Calu3 (cell line): ENCODE measurements at regions not wholly inside any gene's neighbourhood (a gene's known extent, or its start where the extent isn't known, plus 50 kb on each side); places are given as distances from the start of the nearest gene placed in this dataset.

Experiments used
- BruUV-seq: library from RNA; stranded (reverse); fragments of 400-500 nt; replicated peaks from 2 replicates; lab custom pipeline; 2021; lab: Mats Ljungman, UMichigan
- CTCF ChIA-PET: fragments of 300-600 bp; sonication (Branson Sonifier 250); formaldehyde crosslinking; loops from one replicate; lab custom pipeline; 2022; ENCODE audit warnings: antibody characterized with exemption; lab: Charles Lee
- DNase-seq: peaks from one replicate; pipeline ENCODE4 v3.0.0; 2022
- H3K27ac Mint-ChIP-seq: one replicate; pipeline ENCODE4 v1.8.0; 2022; ENCODE audit warnings: mixed read lengths; ENCODE audit not compliant: unreplicated experiment
- H3K27me3 Mint-ChIP-seq: one replicate; pipeline ENCODE4 v1.8.0; 2022; ENCODE audit warnings: mixed read lengths; ENCODE audit not compliant: unreplicated experiment
- H3K36me3 Mint-ChIP-seq: one replicate; pipeline ENCODE4 v1.8.0; 2022; ENCODE audit warnings: mild to moderate bottlenecking, moderate library complexity, mixed read lengths; ENCODE audit not compliant: insufficient read depth, unreplicated experiment
- H3K4me1 Mint-ChIP-seq: one replicate; pipeline ENCODE4 v1.8.0; 2022; ENCODE audit warnings: mild to moderate bottlenecking, low read depth, mixed read lengths; ENCODE audit not compliant: unreplicated experiment
- H3K4me3 Mint-ChIP-seq: one replicate; pipeline ENCODE4 v1.8.0; 2022; ENCODE audit warnings: mild to moderate bottlenecking, low read depth, moderate library complexity, mixed read lengths; ENCODE audit not compliant: unreplicated experiment
- H3K9me3 Mint-ChIP-seq: one replicate; pipeline ENCODE4 v1.8.0; 2022; ENCODE audit warnings: low read depth, mixed read lengths; ENCODE audit not compliant: unreplicated experiment
- CTCF ChIP-seq: fragments of 200-600 bp; IDR thresholded peaks from one replicate; pipeline ENCODE4 v1.8.0; 2022; ENCODE audit warnings: antibody characterized with exemption; ENCODE audit not compliant: unreplicated experiment
- intact Hi-C: fragments of 100-400 bp; cut with micrococcal nuclease; formaldehyde crosslinking; loops from one replicate; pipeline ENCODE4 v1.10.0; 2022; ENCODE audit not compliant: unreplicated experiment

DNA sequence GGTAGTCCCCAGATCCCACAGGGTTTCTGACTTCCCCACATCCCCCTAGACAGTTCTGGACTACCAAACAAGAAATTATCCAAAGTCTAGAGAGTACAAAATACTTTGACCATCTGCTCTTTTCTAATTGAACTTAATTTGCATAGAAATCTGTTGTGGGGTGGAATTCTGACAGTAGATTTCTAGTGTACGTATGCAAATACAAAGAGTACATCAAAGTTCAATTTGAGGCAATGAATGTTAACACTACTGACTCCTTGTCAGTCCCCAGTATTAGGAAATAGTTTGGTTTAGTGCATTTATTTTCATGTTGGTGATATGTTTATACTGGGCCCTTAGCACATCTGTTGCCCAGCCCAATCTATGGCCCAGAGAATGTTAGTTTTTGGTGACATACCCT lies 292.6 kb downstream of the CETN3 start:
- H3K36me3 Mint-ChIP-seq: no peaks in the 10 kb centered on the region
- no TSS peak for BruUV-seq
- peaks cover 3% of the 10 kb centered on the region for H3K9me3 Mint-ChIP-seq
- intact Hi-C loops: no loop called here
- DNase-seq: no peak
- no peak overlapping the region for H3K27ac Mint-ChIP-seq
- TF ChIP-seq CTCF: no peak
- H3K4me1 Mint-ChIP-seq: no peaks in the 10 kb centered on the region
- H3K4me3 Mint-ChIP-seq: no peak overlapping the region
- H3K27me3 Mint-ChIP-seq: no peaks in the 10 kb centered on the region
- CTCF ChIA-PET: no interaction called here

DNA sequence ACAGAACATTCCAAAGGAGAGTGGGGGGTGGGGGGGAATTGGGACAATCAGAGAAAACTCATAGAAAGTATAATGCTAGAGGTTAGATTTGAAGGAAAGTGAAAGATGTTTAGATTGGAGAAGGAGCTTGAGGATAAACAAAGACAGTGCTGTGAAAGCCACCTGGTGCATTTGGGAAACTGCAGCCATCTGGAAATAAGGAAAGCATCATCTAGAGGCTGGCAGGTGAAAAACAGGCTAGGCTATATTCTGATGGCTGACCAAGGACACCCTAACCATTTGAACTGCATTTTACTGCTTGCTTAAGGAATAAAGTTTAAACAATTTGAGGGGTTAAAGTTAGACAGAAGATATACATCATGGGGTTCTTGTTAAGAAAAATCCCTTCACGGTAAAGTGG lies 296.4 kb downstream of the CETN3 start:
- no peaks in the 10 kb centered on the region for H3K27me3 Mint-ChIP-seq
- no peaks in the 10 kb centered on the region for H3K4me1 Mint-ChIP-seq
- CTCF ChIA-PET: no interaction called here
- intact Hi-C loops: no loop called here
- H3K36me3 Mint-ChIP-seq: no peaks in the 10 kb centered on the region
- no peak overlapping the region for H3K27ac Mint-ChIP-seq
- H3K9me3 Mint-ChIP-seq: peaks cover 2% of the 10 kb centered on the region
- no peak for DNase-seq
- BruUV-seq: no TSS peak
- TF ChIP-seq CTCF: no peak
- H3K4me3 Mint-ChIP-seq: no peak overlapping the region

DNA sequence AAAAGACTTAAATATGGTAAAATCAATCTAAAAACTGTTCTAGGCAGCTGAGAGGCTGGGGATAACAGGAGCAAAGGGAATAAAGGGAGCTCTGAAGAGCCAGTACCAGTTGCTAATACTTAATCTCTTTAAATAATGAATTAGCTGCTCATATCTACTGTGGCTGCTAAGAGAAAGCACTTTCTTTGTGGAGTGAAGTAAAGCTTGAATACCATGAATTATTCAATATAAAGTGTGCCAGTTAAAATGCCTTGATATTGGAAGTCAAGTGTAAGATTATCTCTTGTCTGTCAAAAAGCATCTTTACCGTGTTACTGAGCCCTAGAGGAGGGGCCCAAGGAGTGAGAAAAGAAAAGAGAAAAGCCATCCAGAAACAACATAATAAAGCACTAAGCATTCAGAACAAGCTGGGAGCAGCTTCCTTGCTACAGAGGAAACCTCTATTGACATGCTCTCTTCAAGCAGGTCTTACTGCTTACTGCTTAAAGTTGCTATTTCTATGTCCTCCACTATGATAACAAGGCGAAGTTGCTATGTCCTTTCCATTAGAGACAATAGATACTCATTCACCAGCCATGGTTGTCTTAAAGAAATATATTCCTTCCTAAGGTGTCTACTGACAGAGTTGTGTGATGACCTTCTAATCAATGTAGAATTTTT lies 297.4 kb downstream of the CETN3 start:
- BruUV-seq: no TSS peak
- no peak for TF ChIP-seq CTCF
- intact Hi-C loops: no loop called here
- Mint-ChIP-seq H3K4me1 (no peaks in the 10 kb centered on the region), H3K27me3 (no peaks in the 10 kb centered on the region), H3K27ac (no peak overlapping the region), H3K9me3 (no peaks in the 10 kb centered on the region), H3K4me3 (no peak overlapping the region), H3K36me3 (no peaks in the 10 kb centered on the region)
- CTCF ChIA-PET: no interaction called here
- DNase-seq: no peak

- H3K27ac Mint-ChIP-seq: no peak overlapping the region
- BruUV-seq: no TSS peak
- CTCF ChIA-PET: no interaction called here
Measured at GRCh38 chr5:90111364-90112032, 298.1 kb downstream of the CETN3 start.

More at GRCh38 chr5:90111364-90112032, 298.1 kb downstream of the CETN3 start:
- no peak overlapping the region for H3K4me3 Mint-ChIP-seq
- H3K9me3 Mint-ChIP-seq: no peaks in the 10 kb centered on the region
- no peaks in the 10 kb centered on the region for H3K36me3 Mint-ChIP-seq
- no peaks in the 10 kb centered on the region for H3K27me3 Mint-ChIP-seq
- DNase-seq: no peak
- H3K4me1 Mint-ChIP-seq: no peaks in the 10 kb centered on the region
- no peak for TF ChIP-seq CTCF
- intact Hi-C loops: no loop called here
